ENCODE measurements at regions not wholly inside any gene's neighbourhood (a gene's known extent, or its start where the extent isn't known, plus 50 kb on each side); places are given as distances from the start of the nearest gene placed in this dataset.

DNA sequence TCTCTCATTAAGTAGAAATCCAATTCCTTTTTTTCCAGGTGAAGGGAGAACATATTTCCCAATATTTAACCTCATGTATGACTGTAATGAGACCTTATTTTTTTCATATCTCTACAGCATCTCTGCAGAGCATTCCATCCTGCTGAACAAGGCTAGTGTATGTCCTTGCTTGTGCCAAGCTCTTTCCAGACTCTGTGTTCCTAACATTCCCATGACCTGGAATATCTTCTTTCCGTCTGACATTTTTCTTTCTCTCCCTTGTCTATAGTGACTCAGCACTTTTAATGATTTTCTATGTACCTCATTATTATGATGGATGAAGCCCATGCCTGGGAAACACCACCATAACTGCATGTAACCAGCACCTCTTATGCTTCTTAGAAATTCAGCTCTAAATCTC, 278.3 kb upstream of the NRIP1 start:
- no peak overlapping the region for H2AFZ ChIP-seq (ENCODE audit: low read length)
- H3K4me3 Mint-ChIP-seq, result no peak overlapping the region
- no peak overlapping the region for H3K14ac ChIP-seq (ENCODE audit: insufficient read depth, low read length)
- no peak overlapping the region for H3K4ac ChIP-seq (ENCODE audit: low read depth, low read length)
- no peaks in the 10 kb centered on the region for H3K4me1 ChIP-seq (ENCODE audit: insufficient read depth, low read length)
- no peak overlapping the region for H3K56ac ChIP-seq (ENCODE audit: insufficient read length, low read depth, low read length)
- H2BK15ac ChIP-seq (ENCODE audit: low read depth, low read length), result no peak overlapping the region
- H3K27me3 Mint-ChIP-seq (ENCODE audit: low read depth), result no peaks in the 10 kb centered on the region
- H3T11ph ChIP-seq (ENCODE audit: low read length), result no peak overlapping the region
- H2BK12ac ChIP-seq (ENCODE audit: insufficient read length, low read depth, low read length), result no peak overlapping the region
- H2BK20ac ChIP-seq (ENCODE audit: low read depth, low read length, poor library complexity, severe bottlenecking), result no peak overlapping the region
- H3K27ac Mint-ChIP-seq, result no peak overlapping the region
- H3K4me1 Mint-ChIP-seq, result peaks cover 0 to 3% of the 10 kb centered on the region in 2 experiments; a peak in 1 of 4 replicates
- peaks cover 0 to 4% (median 0%) of the 10 kb centered on the region in 3 experiments; a peak in 3 of 7 replicates for H3K36me3 Mint-ChIP-seq (ENCODE audit: insufficient read depth in 1 of 3, low read depth in 3 of 3)
- H3K4me2 ChIP-seq (ENCODE audit: insufficient read depth, insufficient read length, low read length), result no peak overlapping the region
- H4K5ac ChIP-seq (ENCODE audit: insufficient read length, low read depth, low read length), result no peak overlapping the region
- H3K23ac ChIP-seq (ENCODE audit: insufficient read length, low read depth, low read length), result no peak overlapping the region
- DNase-seq, result no peak
- no peaks in the 10 kb centered on the region for H4K20me1 ChIP-seq (ENCODE audit: control insufficient read depth, insufficient read depth, insufficient read length)
- no CpG with 5 or more reads among the region's 1 CpG for WGBS (ENCODE audit: extremely low coverage, insufficient read length, low lambda C conversion rate)
- no peak overlapping the region for H2AK5ac ChIP-seq (ENCODE audit: insufficient read length, low read length)
- H3K9ac ChIP-seq (ENCODE audit: extremely low read depth, insufficient read length, low read length), result no peak overlapping the region
- H3K9me3 ChIP-seq (ENCODE audit: control insufficient read depth, low read depth, low read length), result no peaks in the 10 kb centered on the region
- H3K9me3 Mint-ChIP-seq, result peaks cover 0 to 4% of the 10 kb centered on the region in 2 experiments; a peak in 2 of 5 replicates
- H3K79me2 ChIP-seq (ENCODE audit: insufficient read depth, low read length), result no peaks in the 10 kb centered on the region
- H3K23me2 ChIP-seq (ENCODE audit: insufficient read length, low read depth, low read length, poor library complexity, severe bottlenecking), result no peaks in the 10 kb centered on the region
- H4K8ac ChIP-seq (replicated peaks; ENCODE audit: insufficient read length, low read depth, low read length), result no peak overlapping the region
- no peak overlapping the region for H4K91ac ChIP-seq (ENCODE audit: insufficient read length, low read depth, low read length)
- no peak overlapping the region for H3K18ac ChIP-seq (ENCODE audit: insufficient read length, low read depth, low read length)
- no peaks in the 10 kb centered on the region for H3K27me3 ChIP-seq (ENCODE audit: insufficient read depth, low read length)
- no peak overlapping the region for H2BK120ac ChIP-seq (ENCODE audit: low read depth, low read length, poor library complexity, severe bottlenecking)
- no peak overlapping the region for H2BK5ac ChIP-seq (ENCODE audit: insufficient read length, low read length)
- TF ChIP-seq, protein P1, sequence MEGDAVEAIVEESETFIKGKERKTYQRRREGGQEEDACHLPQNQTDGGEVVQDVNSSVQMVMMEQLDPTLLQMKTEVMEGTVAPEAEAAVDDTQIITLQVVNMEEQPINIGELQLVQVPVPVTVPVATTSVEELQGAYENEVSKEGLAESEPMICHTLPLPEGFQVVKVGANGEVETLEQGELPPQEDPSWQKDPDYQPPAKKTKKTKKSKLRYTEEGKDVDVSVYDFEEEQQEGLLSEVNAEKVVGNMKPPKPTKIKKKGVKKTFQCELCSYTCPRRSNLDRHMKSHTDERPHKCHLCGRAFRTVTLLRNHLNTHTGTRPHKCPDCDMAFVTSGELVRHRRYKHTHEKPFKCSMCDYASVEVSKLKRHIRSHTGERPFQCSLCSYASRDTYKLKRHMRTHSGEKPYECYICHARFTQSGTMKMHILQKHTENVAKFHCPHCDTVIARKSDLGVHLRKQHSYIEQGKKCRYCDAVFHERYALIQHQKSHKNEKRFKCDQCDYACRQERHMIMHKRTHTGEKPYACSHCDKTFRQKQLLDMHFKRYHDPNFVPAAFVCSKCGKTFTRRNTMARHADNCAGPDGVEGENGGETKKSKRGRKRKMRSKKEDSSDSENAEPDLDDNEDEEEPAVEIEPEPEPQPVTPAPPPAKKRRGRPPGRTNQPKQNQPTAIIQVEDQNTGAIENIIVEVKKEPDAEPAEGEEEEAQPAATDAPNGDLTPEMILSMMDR (conservative IDR thresholded peaks at IDR 0.05), result no peak
- no peak overlapping the region for H3K27ac ChIP-seq (ENCODE audit: insufficient read length, low read depth, low read length)
- no peaks in the 10 kb centered on the region for H3K79me1 ChIP-seq (ENCODE audit: insufficient read depth, low read depth, low read length, poor library complexity, severe bottlenecking)
